ENCODE measurements at regions not wholly inside any gene's neighbourhood (a gene's known extent, or its start where the extent isn't known, plus 50 kb on each side); places are given as distances from the start of the nearest gene placed in this dataset.
A peak's percentile ranks its signal among the peaks of the same experiment; 100 is the strongest.

GRCh38 chr4:34664051-34664450 lies 1580.3 kb downstream of the ARAP2 start:
- no peak for TF ChIP-seq CTCF (IDR thresholded peaks at IDR 0.05; ENCODE audit: low read depth, low read length, missing control alignments)
- no peak overlapping the region for H3K4me3 ChIP-seq (replicated peaks; ENCODE audit: low read depth, low read length)
- no peak for DNase-seq (ENCODE audit: extremely low read depth, low read depth)

GRCh38 chr4:34676400-34676799 lies 1567.9 kb downstream of the ARAP2 start:
- DNase-seq (ENCODE audit: extremely low read depth, low read depth) = no peak
- no peak for TF ChIP-seq CTCF (IDR thresholded peaks at IDR 0.05; ENCODE audit: low read depth, low read length, missing control alignments)

GRCh38 chr4:34678431-34678830 lies 1565.9 kb downstream of the ARAP2 start:
- no peak for TF ChIP-seq CTCF (IDR thresholded peaks at IDR 0.05; ENCODE audit: low read depth, low read length, missing control alignments)
- H3K4me3 ChIP-seq (replicated peaks; ENCODE audit: low read depth, low read length) = no peak overlapping the region
- DNase-seq (ENCODE audit: extremely low read depth, low read depth) = no peak

More at GRCh38 chr4:34676400-34676799, 1567.9 kb downstream of the ARAP2 start:
- H3K4me3 ChIP-seq (replicated peaks; ENCODE audit: low read depth, low read length) = no peak overlapping the region

- H3K4me3 ChIP-seq (replicated peaks; ENCODE audit: low read depth, low read length) = no peak overlapping the region
- no peak for DNase-seq (ENCODE audit: extremely low read depth, low read depth)
- TF ChIP-seq CTCF (IDR thresholded peaks at IDR 0.05; ENCODE audit: low read depth, low read length, missing control alignments) = no peak
Observed at GRCh38 chr4:34679228-34679627, 1565.1 kb downstream of the ARAP2 start.

GRCh38 chr4:34709564-34709963 lies 1534.8 kb downstream of the ARAP2 start:
- no peak for TF ChIP-seq CTCF (IDR thresholded peaks at IDR 0.05; ENCODE audit: low read depth, low read length, missing control alignments)
- no peak overlapping the region for H3K4me3 ChIP-seq (replicated peaks; ENCODE audit: low read depth, low read length)
- DNase-seq (ENCODE audit: extremely low read depth, low read depth) = no peak

- TF ChIP-seq CTCF (IDR thresholded peaks at IDR 0.05; ENCODE audit: low read depth, low read length, missing control alignments) = no peak
- H3K4me3 ChIP-seq (replicated peaks; ENCODE audit: low read depth, low read length) = no peak overlapping the region
- no peak for DNase-seq (ENCODE audit: extremely low read depth, low read depth)
Observed at GRCh38 chr4:34718576-34719245, 1525.6 kb downstream of the ARAP2 start.

- DNase-seq (ENCODE audit: extremely low read depth, low read depth) = peak; percentile 74
- TF ChIP-seq CTCF (IDR thresholded peaks at IDR 0.05; ENCODE audit: low read depth, low read length, missing control alignments) = peak; percentile 26
- no peak overlapping the region for H3K4me3 ChIP-seq (replicated peaks; ENCODE audit: low read depth, low read length)
Observed at GRCh38 chr4:34720571-34720970, 1523.7 kb downstream of the ARAP2 start.

Data from HFF-Myc (cell line).